GM12878 (cell line): ENCODE measurements at regions not wholly inside any gene's neighbourhood (a gene's known extent, or its start where the extent isn't known, plus 50 kb on each side); places are given as distances from the start of the nearest gene placed in this dataset.

Experiments used
- BHLHE40 ChIP-seq, 2 experiments: fragments of 450-650 bp in 1 of 2; IDR thresholded peaks; 2 replicates each; pipeline ENCODE4 v1.6.1; 2011 to 2017; ENCODE audit warnings: low read depth in 2 of 2, borderline replicate concordance in 1 of 2, improper control_type of control experiment in 1 of 2, low read length in 1 of 2, mild to moderate bottlenecking in 1 of 2
- EZH2 ChIP-seq: IDR thresholded peaks from 2 replicates; pipeline ENCODE4 v1.6.1; 2012; ENCODE audit warnings: low read depth, mild to moderate bottlenecking, control low read depth, inconsistent platforms, low read length, borderline replicate concordance; ENCODE audit not compliant: control insufficient read depth
- HCFC1 ChIP-seq: fragments of 150-350 bp; IDR thresholded peaks from 2 replicates; pipeline ENCODE4 v1.6.1; 2014; ENCODE audit warnings: low read length
- IKZF1 ChIP-seq: fragments of 450-650 bp; conservative IDR thresholded peaks from 2 replicates; pipeline ENCODE4 v1.6.1; 2017; ENCODE audit warnings: antibody characterized with exemption, mild to moderate bottlenecking
- JUND ChIP-seq: IDR thresholded peaks from 2 replicates; pipeline ENCODE4 v1.6.1; 2012; ENCODE audit warnings: low read depth, mild to moderate bottlenecking, low read length, improper control_type of control experiment, moderate library complexity
- MXI1 ChIP-seq: fragments of 150-350 bp; IDR thresholded peaks from 2 replicates; pipeline ENCODE4 v1.6.1; 2011; ENCODE audit warnings: low read depth, mild to moderate bottlenecking, inconsistent platforms, low read length, improper control_type of control experiment
- POLR2A ChIP-seq: IDR thresholded peaks from 2 replicates; pipeline ENCODE4 v1.6.1; 2011; ENCODE audit warnings: low read depth, mild to moderate bottlenecking, low read length
- TF ChIP-seq, protein P1 (sequence below), 3 experiments: IDR thresholded peaks in 2 of 3; conservative IDR thresholded peaks in 1 of 3; 2 replicates each; pipeline ENCODE4 v1.5.1; 2011; ENCODE audit warnings: low read depth in 3 of 3, low read length in 3 of 3, mild to moderate bottlenecking in 3 of 3, control low read depth in 2 of 3, moderate library complexity in 2 of 3, inconsistent platforms in 1 of 3, mixed read lengths in 1 of 3; ENCODE audit not compliant: control insufficient read depth in 2 of 3, insufficient read depth in 1 of 3; ENCODE audit errors: extremely low read depth in 1 of 3
- TF ChIP-seq, protein P2 (sequence below): IDR thresholded peaks from 2 replicates; pipeline ENCODE4 v1.6.1; 2011; ENCODE audit warnings: low read depth, mild to moderate bottlenecking, low read length, moderate library complexity, borderline replicate concordance; ENCODE audit errors: extremely low read depth

DNA sequence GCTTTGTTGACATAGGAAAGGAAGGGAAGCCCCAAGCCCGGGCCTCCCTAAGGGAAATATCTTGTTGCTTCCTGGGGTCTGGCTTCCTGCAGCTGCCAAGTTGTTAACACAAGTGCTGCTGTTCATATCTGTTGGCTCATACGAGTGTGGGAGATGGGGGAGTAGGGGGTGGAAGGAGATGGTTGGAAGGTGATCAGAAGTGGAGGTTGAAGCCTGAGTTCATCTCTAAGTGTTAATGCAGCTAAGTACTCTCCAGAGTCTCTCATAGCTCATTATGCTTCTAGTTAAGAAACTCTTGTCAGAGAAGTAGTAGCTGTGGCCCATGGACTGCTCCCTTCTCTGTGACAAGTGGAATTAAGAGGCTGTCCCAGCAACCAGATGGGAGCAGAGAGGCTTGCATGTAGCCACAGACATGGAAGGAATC lies 319.2 kb upstream of the SPAG17 start:
- TF ChIP-seq JUND (no peak), IKZF1 (no peak), MXI1 (no peak), BHLHE40 (IDR thresholded peaks at IDR 0.05; ENCODE audit: borderline replicate concordance in 1 of 2, low read depth in 2 of 2, low read length in 1 of 2) (no peak), HCFC1 (no peak), EZH2 (no peak), POLR2A (no peak)
- TF ChIP-seq, protein P1, sequence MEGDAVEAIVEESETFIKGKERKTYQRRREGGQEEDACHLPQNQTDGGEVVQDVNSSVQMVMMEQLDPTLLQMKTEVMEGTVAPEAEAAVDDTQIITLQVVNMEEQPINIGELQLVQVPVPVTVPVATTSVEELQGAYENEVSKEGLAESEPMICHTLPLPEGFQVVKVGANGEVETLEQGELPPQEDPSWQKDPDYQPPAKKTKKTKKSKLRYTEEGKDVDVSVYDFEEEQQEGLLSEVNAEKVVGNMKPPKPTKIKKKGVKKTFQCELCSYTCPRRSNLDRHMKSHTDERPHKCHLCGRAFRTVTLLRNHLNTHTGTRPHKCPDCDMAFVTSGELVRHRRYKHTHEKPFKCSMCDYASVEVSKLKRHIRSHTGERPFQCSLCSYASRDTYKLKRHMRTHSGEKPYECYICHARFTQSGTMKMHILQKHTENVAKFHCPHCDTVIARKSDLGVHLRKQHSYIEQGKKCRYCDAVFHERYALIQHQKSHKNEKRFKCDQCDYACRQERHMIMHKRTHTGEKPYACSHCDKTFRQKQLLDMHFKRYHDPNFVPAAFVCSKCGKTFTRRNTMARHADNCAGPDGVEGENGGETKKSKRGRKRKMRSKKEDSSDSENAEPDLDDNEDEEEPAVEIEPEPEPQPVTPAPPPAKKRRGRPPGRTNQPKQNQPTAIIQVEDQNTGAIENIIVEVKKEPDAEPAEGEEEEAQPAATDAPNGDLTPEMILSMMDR (IDR thresholded peaks at IDR 0.05 in 2 of 3, conservative IDR thresholded peaks at IDR 0.05 in 1 of 3; ENCODE audit: control insufficient read depth in 2 of 3, extremely low read depth in 1 of 3, insufficient read depth in 1 of 3, low read depth in 3 of 3, low read length in 3 of 3): no peak
- TF ChIP-seq, protein P2, sequence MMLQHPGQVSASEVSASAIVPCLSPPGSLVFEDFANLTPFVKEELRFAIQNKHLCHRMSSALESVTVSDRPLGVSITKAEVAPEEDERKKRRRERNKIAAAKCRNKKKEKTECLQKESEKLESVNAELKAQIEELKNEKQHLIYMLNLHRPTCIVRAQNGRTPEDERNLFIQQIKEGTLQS: no peak
